GM21390 (cell line): ENCODE measurements at regions not wholly inside any gene's neighbourhood (a gene's known extent, or its start where the extent isn't known, plus 50 kb on each side); places are given as distances from the start of the nearest gene placed in this dataset.

Source experiments
- ATAC-seq: cut with Tn5 transposase; IDR thresholded peaks from one replicate; pipeline ENCODE4 v1.9.1; 2021; ENCODE audit not compliant: unreplicated experiment

DNA sequence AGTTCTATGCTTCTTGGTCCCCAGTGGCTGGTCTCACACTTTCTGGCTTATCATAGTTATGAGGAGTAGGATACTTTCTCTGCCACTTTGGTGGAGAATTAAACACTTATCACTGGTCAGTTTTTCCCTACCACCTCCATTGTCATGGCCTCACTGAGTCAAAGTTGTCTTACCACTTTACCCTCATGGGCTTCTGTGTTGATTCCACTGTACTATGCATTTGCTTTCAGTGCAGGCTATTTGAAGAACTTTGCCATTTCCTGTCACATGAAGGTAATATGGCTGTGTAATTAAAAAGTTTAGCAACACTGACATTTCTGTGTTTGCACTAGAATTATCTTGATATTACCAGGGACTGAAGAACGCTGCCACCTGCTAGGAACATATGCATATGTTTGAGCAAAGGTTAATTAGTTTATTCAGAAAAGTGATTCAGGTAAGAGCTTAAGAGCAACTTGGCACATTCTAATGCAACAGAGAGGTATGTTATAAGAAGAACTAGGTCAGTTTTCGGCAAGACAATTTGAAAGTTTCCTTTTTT, 377.3 kb downstream of the PDCD6IP start:
- ATAC-seq = no peak

DNA sequence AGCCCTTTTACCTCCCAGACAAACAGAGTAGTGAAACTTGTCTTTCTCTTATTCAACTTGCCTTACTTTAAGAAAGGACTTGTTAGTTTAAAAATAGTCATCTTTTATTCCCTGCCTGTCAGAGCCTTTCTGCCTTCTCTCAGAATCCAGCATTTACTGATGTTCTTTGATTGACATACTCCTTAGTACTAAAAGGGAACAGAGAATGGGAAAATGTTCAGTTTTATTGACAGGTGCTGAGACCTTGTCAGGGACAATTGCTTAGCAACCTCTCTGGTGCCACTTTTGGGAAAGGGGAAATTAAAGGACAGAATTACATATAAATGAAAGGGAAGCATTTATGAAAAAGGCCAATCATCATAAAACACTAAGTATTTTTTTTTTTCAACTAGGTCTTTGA, 378.3 kb downstream of the PDCD6IP start:
- ATAC-seq = no peak

DNA sequence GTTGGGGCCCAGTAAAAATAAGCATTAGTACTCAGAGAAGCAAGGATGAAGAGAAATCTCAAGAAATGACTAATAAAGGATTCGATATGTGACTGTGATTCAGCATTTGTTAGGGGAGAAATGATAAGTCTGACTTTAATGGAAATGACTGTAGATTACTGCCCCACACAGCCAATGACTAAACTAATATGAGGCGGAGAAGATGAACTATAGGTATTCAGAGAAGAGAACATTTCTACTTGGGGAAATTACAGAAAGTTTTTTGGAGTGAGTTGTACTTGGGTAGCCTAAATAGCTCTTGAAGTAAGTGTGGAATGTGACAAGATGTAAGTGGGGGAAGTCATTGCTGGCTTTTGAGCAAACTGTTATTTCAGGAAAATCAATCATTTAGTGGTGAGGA, 380.0 kb downstream of the PDCD6IP start:
- ATAC-seq = peak; percentile 45

DNA sequence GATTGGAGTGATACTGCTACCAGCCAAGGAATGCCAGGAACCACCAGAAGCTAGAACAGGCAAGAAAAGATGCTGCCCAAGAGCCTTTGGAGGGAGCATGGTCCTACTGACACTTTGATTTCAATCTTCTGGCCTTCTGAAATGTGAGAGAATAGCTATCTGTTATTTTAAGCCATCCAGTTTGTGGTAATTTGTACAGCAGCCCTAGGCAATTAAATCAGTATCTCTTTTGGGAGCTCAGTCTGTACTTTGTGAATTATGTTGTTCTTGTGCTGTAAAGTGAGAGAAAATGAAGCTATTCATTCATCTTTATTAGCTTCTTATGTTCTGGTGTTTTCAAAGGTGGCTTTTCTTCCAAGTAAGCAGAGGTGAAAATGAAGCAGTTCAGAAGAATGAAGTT, 381.3 kb downstream of the PDCD6IP start:
- no peak for ATAC-seq

DNA sequence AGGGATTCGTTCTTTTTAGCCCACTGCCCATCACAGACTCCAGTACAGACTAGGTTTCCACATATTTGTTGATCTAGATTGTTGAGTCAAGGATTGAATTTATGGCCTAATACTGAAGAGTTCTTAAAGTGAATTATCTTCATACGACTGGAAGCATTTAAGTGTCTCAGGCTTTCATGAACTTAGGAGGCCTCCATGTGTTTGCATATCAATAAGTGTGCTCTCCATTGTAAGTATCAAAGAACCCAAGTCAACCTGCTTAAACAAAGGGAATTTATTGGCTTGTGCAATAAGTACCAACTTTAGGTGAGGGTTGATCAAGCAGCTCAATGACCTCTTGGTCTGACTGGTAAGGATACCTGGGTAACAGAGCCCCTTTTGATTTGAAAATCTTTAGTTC, 382.1 kb downstream of the PDCD6IP start:
- ATAC-seq = no peak

DNA sequence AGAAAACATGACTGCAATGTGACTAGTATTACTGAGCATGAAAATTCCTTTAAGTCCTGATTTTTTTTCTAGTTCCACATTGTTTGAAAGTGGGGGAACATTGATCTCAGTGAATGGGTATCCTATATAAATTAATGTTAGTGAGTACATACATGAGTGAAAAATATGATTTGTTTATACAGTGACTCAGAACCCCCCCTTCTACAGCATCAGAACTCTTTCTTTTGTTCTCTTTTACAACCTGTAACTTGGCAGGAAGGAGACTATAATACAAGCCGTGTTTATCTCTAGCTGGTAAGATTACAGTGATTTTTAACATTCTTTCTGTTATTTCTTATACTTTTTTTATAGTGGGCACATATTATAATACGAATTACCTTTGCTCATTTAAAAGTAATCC, 384.7 kb downstream of the PDCD6IP start:
- ATAC-seq = no peak

DNA sequence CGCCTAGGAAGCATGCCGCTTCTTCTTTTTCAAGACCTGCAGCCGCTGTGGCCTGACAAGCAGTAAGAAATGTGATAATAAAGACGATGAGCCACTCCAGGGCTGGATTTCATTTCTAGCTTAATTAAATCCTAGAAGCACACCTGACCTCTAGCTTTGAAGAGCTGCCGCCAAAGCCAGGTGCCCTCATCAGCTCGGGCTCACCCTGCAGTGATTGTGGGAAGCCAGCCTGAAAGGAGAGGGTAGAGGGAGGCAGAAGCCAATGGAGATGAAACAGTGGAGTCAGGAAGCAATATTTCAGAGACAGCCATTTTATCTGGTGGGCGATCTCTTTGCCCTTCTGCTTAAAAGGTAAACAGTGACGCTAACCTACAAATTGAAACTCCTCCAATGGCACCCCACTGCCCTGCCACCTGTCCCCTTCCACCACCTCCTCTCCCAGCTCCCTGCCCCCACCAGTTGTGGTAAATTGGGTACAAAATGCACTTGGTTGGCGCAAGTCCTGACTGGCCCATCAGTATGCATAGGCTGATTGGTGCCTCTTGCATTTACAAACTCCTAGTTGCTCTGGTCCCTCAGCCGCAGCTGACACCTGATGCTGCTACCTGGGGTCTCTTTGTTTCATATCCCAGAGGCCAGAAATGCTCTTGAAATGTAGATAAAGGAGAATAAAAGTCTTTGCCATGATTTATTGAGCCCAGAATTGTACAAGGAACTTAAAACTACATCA, 385.3 kb downstream of the PDCD6IP start:
- ATAC-seq = no peak

DNA sequence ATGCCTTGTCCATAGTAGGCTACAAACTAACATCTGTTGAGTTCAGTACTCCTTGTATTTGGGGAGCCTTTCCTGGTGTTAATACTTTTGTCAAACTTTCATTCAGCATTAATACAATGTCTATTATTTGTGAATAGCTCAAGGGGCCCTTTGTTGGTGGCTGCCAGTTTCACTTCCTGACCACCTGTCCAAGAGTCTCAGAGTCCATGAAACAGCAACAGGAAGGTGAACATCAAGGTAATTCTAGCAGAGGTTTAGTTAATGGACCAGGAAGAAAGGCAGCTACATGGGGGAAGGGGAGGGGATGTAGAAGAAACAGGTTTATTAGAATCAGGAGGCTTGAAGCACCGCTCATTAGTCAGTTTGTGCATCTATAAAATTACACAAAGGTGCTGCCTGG, 386.9 kb downstream of the PDCD6IP start:
- ATAC-seq = no peak

DNA sequence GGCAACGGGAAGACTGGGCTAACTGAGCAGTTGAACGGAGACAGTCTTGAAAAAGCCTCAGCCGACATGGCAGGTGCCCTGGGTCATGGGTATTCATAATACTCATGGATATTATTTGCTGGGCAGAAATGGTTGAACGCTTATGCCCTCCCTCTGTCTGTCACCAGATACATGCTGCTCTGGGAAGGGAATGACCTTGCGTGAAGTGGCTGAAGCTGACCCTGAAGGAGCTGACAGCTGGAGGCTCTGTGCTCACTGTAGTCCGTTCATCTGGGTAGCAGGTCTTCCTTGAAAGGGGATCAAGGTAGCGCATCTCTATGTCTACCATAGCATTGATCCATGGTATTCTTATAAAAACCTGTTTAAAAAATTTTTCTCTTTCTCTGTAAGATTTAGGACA, 390.7 kb downstream of the PDCD6IP start:
- no peak for ATAC-seq

DNA sequence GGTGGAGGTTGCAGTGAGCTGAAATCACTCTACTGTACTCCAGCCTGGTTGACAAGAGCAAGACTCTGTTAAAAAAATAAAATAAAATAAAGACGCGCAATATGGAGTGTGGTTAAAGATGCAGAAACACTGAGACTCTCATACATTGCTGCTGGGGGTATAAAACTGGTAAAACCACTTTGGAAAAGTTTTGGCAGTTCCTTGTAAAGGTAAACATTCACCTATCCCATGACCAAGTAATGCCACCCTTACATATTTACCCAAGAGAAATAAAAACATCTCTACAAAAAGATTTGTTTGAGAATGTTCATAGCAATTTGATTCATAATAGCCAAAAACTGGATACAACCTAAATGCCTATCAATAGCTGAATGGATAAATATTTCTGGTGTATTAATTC, 398.5 kb downstream of the PDCD6IP start:
- ATAC-seq = no peak

DNA sequence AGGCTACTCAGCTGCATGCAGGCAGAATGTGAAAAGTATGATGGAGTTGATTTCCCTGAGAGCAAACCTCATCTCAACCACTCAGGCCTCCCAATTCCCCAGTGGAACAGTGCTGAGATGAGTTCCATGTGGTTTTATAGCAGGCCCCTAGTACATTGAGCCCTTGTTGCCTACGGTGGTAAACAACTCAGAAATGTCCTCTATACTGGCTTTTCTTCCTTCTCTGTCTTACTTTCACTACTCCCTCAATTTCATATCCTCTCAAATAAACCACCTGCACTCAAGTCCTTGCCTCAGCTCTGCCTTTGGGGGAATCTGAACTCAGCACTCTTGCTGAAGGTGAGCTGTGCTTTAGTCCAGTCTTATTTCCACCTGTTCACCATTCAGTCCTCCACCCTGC, 399.9 kb downstream of the PDCD6IP start:
- ATAC-seq = peak; percentile 62

DNA sequence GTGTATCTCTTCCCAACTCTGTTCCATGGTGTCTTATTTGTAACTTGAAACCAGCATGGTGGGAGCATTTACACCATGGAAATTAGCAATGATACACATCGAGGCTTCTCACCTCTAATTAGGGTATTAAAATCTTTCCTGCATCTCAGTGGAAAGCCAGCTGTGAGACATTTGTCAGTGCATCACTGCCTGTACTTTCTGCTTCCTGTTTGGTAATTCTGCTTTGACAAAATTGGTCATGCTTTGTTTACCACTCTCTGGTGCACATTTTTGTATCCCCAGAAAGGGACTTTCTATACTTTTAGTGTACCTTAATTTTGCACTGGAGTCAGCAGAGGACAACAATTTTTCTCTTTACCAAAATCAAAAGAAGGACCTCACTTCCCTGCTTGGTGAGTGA, 402.1 kb downstream of the PDCD6IP start:
- peak; percentile 80 for ATAC-seq

DNA sequence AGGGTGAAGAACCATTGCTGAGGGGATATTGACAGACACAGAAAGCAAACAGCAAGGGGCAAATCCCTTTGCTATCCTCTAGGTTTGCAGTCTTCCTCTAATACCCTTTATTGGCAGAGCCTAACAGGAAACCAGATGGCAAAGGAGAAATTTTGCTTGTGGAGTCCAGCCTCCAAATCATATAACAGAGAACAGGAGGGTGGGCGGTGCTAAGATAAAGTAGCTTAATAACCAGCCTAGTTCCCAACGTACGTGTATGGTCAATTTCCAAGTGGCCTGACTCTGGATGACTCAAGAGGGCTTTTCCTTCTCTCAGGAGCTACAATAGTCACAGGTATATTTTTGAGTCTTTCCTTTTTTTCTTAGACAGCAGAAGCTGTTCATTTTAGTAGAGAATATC, 404.5 kb downstream of the PDCD6IP start:
- no peak for ATAC-seq

DNA sequence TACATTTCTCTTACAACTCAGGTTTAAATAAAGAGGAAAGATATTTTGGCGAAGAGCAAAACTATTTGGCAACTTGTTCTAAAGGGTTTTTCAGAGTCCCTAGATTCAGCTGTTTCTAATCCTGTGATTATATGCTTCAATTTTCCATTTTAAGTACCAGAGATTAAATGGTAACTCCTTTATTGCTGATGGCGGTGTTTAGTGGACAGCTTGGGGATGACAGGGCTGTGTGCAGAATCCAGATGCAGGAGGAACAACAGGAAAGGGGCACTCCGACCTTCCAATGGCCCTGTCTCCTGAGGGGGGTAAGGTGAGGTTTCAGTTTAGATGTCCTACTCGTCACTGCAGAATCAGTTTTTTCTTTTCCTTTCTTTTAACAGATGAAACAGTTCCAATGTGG, 405.0 kb downstream of the PDCD6IP start:
- ATAC-seq = no peak

DNA sequence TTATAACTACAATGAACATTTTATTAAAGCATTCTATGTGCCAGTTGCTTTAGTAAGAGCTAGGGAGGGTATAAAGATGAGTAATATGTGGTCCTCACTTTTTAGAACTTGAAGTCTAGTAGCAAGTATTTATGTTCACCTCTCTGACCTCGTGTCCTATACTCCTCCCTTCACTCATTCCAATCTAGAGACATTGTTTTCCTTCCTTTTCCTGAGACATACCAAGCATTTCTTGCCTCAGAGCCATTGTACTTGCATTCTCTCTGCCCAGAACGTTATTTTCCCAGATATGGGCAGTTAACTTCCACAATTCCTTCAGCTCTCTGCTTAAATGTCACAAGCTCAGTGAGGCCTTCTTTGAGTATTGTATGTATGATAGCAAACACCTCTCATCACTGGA, 408.6 kb downstream of the PDCD6IP start:
- no peak for ATAC-seq

DNA sequence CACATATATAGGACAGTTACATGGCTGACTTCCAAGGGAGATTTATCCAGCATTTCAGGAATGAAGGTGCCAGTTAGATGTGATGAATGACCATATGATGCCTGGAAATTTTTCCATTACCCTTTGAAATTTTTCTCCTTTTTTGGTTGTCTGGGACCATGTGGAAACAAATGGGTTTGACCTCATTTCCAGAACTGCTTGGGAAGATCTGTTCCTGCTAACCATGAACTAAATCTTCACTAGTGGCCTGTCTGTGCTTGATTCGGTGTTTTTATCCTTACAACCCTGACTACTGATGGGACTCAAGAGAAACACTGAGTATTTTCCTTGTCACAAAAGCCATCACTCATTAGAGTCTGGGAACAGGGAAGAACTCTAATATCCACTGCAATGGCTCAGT, 409.4 kb downstream of the PDCD6IP start:
- no peak for ATAC-seq

DNA sequence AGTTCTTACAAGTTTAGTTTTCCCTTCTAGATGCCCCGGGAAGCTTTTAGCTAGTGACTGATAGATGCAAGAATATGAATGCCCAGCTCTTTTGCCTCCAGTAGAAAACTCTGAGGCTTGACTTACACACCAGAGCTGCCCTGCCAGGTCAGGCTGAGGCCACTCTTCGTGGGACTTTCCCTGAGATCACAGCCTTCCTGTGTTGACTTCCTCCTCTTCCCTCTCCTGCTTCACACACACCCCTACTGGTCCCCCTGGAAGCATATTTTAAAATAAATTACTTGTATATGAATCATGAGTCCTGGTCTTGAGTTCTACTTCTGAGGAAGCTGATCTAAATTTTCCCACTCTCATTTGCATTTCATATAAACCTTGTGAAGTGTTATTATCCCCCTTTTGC, 413.7 kb downstream of the PDCD6IP start:
- ATAC-seq = no peak

DNA sequence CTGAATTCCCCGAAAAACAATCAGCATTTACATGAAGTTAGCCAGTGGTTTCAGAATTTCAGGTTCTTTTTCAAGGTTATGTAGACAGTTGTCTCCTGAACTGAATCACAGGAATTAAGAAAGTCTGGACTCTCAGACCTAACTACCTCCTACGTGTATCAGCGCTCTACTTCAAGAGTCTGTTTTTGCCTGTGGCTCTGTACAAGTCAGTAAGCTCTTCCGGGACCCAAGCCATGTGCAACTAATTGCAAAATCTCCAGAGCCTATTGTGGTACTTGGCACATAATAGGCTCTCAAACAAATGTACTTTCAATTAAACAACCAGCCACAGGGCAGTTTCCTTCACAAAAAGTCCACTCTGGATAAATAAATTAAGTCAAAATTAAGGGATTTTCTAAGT, 414.2 kb downstream of the PDCD6IP start:
- ATAC-seq = no peak

DNA sequence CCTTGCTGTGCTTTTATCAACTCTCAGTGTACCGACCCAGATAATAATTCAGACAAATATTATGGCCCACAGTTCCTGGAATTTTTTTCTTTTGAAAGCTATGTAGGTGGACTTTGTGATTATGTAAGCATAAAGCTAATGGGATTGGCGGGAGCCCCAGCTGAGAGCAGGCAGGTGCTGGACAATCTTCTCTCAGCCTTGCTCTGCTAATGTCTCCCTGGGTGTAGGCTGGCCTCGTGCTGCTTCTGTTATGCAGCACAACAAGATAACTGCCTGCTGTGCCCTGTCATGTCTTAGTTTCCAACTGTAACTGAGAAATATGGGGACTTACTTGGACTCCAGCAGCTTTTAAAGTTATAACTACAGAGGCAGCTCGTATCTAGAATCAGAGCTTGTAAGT, 415.0 kb downstream of the PDCD6IP start:
- no peak for ATAC-seq

DNA sequence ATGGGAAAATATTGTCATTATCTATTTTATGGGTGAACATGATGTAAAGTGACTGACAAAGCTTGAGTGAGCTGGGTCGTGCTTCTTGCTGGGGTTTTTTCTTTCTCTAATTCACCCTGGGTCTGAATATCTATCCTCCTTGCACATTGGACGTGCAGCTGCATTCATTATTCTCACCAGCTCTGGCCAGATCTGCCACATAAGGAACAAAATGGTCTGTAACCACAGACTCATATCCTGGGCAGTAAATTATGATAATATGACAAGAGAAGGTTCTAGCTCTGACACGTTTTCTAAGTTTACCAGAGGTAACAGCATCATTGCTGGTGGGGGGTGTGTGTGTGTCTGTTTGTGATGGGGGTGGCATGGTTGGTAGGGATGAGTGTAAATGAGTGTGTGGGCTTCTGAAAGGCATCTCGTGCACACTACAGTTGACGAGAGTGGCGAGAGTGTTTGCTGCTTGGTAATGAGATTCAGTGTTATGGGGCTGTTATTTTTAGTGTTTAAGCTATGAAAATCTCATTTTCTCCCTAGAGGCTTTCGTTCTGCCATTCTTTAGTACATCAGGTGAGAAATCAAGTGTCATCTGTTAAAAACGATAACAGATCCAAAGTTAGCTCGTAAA, 418.4 kb downstream of the PDCD6IP start:
- ATAC-seq = peak; percentile 68

DNA sequence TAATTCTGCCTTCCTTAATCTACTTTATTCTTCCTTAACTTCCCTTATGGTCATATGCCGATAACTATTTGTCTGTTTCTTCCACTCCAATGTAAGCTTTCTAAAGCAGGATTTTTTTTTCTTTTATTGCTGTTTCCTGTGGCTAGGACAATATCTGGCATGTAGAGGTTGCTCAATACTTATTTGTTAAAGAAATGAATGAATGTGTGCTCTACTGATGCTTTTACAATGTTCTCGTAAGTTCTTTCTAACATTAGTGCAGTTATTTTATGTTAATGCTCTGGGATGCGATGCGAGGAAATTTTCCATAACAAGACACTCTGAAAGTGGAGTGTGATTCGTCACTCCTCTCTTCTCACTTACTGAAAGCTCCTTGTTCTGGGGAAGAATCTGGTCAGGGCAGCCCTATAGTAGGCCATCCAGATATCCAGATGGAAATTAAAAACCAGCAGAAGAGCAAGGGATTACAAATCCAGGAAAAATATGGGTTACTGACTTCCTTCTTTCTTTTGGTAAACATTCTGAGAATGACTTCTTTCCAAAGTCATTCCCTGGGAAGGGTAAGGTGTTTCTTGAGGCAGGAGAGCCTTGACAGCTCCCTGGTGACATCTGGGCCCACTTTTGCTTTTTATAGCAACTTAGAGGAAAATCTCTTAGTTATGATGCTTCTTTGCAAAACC, 420.4 kb downstream of the PDCD6IP start:
- no peak for ATAC-seq

DNA sequence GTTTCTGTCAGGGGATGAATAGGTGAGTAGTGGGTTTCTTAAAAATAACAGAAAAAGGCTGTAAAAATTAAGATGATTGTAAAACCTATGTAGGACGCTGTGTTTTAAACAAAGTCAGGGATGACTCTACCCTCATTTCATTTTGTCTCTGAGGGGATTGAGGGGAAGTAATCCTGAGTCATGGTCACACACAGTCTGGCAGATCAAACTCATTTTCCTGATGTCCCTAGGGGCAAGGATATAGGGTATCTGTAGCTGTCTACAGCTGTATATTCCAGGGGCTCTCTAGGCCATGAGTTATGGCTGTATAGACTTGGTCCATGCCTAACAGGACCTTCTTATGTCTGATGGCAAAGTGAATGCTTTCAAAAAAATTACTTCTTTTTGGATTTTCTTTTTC, 421.1 kb downstream of the PDCD6IP start:
- ATAC-seq = no peak
